Heart left ventricle (tissue), 16 donors: ENCODE measurements at regions not wholly inside any gene's neighbourhood (a gene's known extent, or its start where the extent isn't known, plus 50 kb on each side); places are given as distances from the start of the nearest gene placed in this dataset.

Experiments used
- ATAC-seq, 4 donors: fragments of 200-7000 bp; cut with Tn5 transposase; one replicate each; pipeline ENCODE4 v1.9.1; 2020 to 2022; ENCODE audit warnings: moderate library complexity in 4 of 4, mild to moderate bottlenecking in 3 of 4, moderate number of reproducible peaks in 1 of 4
- DNase-seq, 5 donors: peaks; one replicate each; pipeline ENCODE4 v3.0.0-alpha.2; 2020
- H3K27ac ChIP-seq, 12 donors: fragments of 200-600 bp; sonication (generic) in 4 of 12; one replicate each; pipeline versions ENCODE4 v1.5.0 to v1.8.0; 2016 to 2022; ENCODE audit warnings: mild to moderate bottlenecking in 2 of 12
- H3K27me3 ChIP-seq, 9 donors: fragments of 200-600 bp; sonication (generic) in 2 of 9; one replicate each; pipeline versions ENCODE4 v1.5.1 to v1.8.0; 2016 to 2022; ENCODE audit warnings: mild to moderate bottlenecking in 3 of 9
- H3K36me3 ChIP-seq, 9 donors: fragments of 200-600 bp; sonication (generic) in 2 of 9; one replicate each; pipeline versions ENCODE4 v1.5.0 to v1.8.0; 2018 to 2022; ENCODE audit warnings: mild to moderate bottlenecking in 2 of 9
- H3K4me1 ChIP-seq, 12 donors: fragments of 200-600 bp; sonication (generic) in 4 of 12; one replicate each; pipeline versions ENCODE4 v1.5.0 to v1.8.0; 2016 to 2022; ENCODE audit warnings: mild to moderate bottlenecking in 3 of 12
- H3K4me3 ChIP-seq, 12 donors: fragments of 200-600 bp; sonication (generic) in 4 of 12; one replicate each; pipeline versions ENCODE4 v1.5.0 to v1.8.0; 2017 to 2022; ENCODE audit warnings: mild to moderate bottlenecking in 9 of 12, moderate library complexity in 4 of 12
- H3K9me3 ChIP-seq, 12 donors: fragments of 200-600 bp; sonication (generic) in 4 of 12; one replicate each; pipeline versions ENCODE4 v1.5.0 to v1.8.0; 2016 to 2022; ENCODE audit warnings: mild to moderate bottlenecking in 1 of 12
- POLR2A ChIP-seq, 2 donors: fragments of 450-650 bp; IDR thresholded peaks; one replicate each; pipeline ENCODE4 v1.6.1; 2017; ENCODE audit warnings: antibody characterized with exemption in 2 of 2, mild to moderate bottlenecking in 2 of 2, moderate library complexity in 2 of 2
- WGBS, 4 donors: extraction: QIAGEN DNeasy Blood & Tissue Kit in 2 of 4; methylation state at CpG; one replicate each; pipeline versions ENCODE4 v1.1.5 to v1.1.7; 2013 to 2018; 5-methylcytosine and 5-hydroxymethylcytosine counted together
- intact Hi-C, 10 donors: fragments of 100-400 bp; cut with DNase I; formaldehyde crosslinking; loops; one replicate each; pipeline versions ENCODE4 v1.11.1 to v1.14.2; 2022
- TF ChIP-seq, protein P1 (sequence below), 12 donors: fragments of 200-600 bp; sonication (generic) in 4 of 12; IDR thresholded peaks; one replicate each; pipeline versions ENCODE4 v1.5.0 to v1.8.0; 2018 to 2022; ENCODE audit warnings: antibody characterized with exemption in 12 of 12, mild to moderate bottlenecking in 5 of 12
- donor health status: ischemic (EF 13 %, LVEDD 7.1; RV severe dilation, severe dysfunction).
- donor health status: healthy with polysubstance abuse.
- donor health status: DM: no; HTN: yes; CAD: no.
- donor health status: DM: no; HTN: no; CAD: no.
- donor health status: ischemic (EF 25% LVEDD 6.9; RV normal size, moderate dysfunction).
- donor health status: ischemic (EF 25% LVEDD 5.7; RV mildly dilated, moderate dysfunction).
- donor health status: healthy.
- donor health status: DM: yes; HTN: yes; CAD: no.
- donor health status: ischemic (EF 35%, LVEDD 5.7; RV mildly dilated, moderate dysfunction).
- donor health status: nonischemic (EF 11% LVEDD 7.7; RV severe dilation, severe dysfunction).
- donor health status: DM: yes; HTN: yes; CAD: no.
- donor health status: PGD.
- donor health status: ischemic (EF 29% LVEDD 5.4; RV normal size, mild dysfunction).
- donor health status: nonischemic (EF 23%, LVEDD 6.1; RV moderate dilation, normal function).

DNA sequence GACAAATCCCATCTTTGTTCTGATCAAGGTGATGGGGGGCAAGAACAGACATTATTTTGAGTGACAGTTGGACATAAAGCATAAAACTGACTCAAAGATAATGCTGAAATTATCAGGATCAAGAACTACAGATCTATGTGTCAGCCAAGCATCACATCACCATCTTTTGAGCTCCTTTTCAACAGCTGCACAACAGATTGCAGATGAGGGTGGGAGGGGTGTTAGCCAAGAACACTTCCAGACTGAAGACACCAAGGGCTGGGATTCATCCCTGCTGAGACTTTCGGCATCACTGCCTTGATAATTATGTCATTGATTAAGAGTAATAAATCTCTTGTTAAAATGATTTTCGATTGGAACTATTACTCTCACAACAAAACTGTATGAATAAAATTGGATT, 191.5 kb upstream of the NETO1 start:
- intact Hi-C loops, result no loop called here
- ATAC-seq, result no peak
- WGBS, 4 donors, result 61 to 75% (median 69%) methylated on average over 2 of the region's 2 CpGs
- no peak for TF ChIP-seq POLR2A (IDR thresholded peaks at IDR 0.05)
- TF ChIP-seq, protein P1, sequence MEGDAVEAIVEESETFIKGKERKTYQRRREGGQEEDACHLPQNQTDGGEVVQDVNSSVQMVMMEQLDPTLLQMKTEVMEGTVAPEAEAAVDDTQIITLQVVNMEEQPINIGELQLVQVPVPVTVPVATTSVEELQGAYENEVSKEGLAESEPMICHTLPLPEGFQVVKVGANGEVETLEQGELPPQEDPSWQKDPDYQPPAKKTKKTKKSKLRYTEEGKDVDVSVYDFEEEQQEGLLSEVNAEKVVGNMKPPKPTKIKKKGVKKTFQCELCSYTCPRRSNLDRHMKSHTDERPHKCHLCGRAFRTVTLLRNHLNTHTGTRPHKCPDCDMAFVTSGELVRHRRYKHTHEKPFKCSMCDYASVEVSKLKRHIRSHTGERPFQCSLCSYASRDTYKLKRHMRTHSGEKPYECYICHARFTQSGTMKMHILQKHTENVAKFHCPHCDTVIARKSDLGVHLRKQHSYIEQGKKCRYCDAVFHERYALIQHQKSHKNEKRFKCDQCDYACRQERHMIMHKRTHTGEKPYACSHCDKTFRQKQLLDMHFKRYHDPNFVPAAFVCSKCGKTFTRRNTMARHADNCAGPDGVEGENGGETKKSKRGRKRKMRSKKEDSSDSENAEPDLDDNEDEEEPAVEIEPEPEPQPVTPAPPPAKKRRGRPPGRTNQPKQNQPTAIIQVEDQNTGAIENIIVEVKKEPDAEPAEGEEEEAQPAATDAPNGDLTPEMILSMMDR (IDR thresholded peaks at IDR 0.05), result no peak
- Histone ChIP-seq H3K36me3 (no peaks in the 10 kb centered on the region), H3K4me3 (no peak overlapping the region), H3K27me3 (no peaks in the 10 kb centered on the region), H3K9me3 (no peaks in the 10 kb centered on the region), H3K4me1 (no peaks in the 10 kb centered on the region), H3K27ac (no peak overlapping the region)
- DNase-seq, result no peak

DNA sequence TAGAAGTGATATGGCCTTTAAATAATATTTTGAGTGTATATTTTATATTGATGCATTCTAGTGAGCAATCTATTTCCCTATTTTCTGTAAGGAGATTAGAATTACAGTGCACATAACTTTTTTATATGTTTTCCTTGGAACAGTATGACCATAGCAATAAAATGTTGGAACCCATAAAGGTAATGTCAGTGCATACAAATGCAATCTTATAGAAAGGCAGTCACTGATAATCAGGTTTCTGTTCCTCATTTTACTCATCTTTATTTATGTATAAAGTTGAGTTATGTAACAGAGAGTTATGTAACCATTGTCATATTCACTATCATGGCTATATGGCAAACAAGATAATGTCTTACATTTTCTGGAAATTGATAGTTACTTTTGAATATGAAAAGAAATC, 179.9 kb upstream of the NETO1 start:
- Histone ChIP-seq H3K4me3 (no peak overlapping the region), H3K36me3 (no peaks in the 10 kb centered on the region), H3K9me3 (peaks cover 0 to 22% (median 6%) of the 10 kb centered on the region in 12 donors), H3K27me3 (no peaks in the 10 kb centered on the region), H3K27ac (no peak overlapping the region), H3K4me1 (peaks cover 0 to 4% (median 0%) of the 10 kb centered on the region in 12 donors)
- ATAC-seq, result no peak
- TF ChIP-seq POLR2A (IDR thresholded peaks at IDR 0.05), result no peak
- TF ChIP-seq, protein P1 (IDR thresholded peaks at IDR 0.05), result no peak
- no peak for DNase-seq
- intact Hi-C loops, result loop anchor here in 1 of 10 donors (10.0 kb wide), 1 partner anchor 63 kb away; no protein-coding TSS in a partner anchor

DNA sequence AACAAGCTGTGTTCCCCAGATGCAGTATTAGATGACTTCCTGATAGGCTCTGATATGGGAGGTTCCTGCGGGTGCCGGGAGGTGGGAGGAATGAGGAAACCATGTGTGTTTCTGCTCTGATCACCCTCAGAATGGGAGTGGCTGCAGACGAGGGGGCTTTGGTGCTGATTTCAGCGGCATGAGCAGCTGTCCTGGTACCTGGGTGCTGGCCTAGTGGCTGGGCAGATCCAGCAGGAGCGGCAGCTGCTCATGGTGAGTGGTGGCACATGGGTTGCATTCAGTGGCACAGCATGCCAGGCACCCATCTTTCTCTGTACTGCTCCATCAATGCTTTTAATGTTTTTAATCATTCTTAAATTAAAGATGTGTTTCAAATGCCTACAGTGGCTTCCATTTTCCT, 177.2 kb upstream of the NETO1 start:
- no peak for TF ChIP-seq POLR2A (IDR thresholded peaks at IDR 0.05)
- TF ChIP-seq, protein P1 (IDR thresholded peaks at IDR 0.05), result no peak
- peaks cover 0 to 16% (median 2%) of the 10 kb centered on the region in 12 donors for H3K9me3 ChIP-seq
- H3K4me1 ChIP-seq, result peaks cover 0 to 4% (median 0%) of the 10 kb centered on the region in 12 donors
- intact Hi-C loops, result loop anchor here in 1 of 10 donors (10.0 kb wide), 1 partner anchor 60 kb away; no protein-coding TSS in a partner anchor
- no peak overlapping the region for H3K4me3 ChIP-seq
- H3K27me3 ChIP-seq, result no peaks in the 10 kb centered on the region
- no peak for DNase-seq
- WGBS, 4 donors, result 60 to 74% (median 69%) methylated on average over 4 to 5 of the region's 5 CpGs
- H3K36me3 ChIP-seq, result no peaks in the 10 kb centered on the region
- ATAC-seq, result no peak
- no peak overlapping the region for H3K27ac ChIP-seq

DNA sequence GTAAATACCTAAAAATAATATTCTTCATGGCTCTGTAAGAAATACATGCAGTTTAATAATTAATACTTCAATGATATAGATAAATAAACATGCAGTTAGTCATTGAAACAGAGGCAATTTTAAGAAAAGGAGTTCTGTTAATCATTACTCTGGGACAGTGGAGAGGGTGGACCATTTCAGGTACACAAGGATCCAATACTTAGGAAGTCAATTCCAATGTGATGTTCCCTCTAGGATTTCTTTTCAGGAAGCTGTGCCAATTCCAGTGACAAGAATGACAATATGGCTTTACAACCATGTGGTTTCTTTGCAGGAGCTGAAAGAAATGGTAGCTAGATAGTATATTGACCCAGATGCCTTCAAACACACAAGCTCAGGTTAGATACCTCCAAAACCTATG, 175.8 kb upstream of the NETO1 start:
- H3K27ac ChIP-seq, result no peak overlapping the region
- intact Hi-C loops, result loop anchor here in 1 of 10 donors (10.0 kb wide), 1 partner anchor 59 kb away; no protein-coding TSS in a partner anchor
- H3K9me3 ChIP-seq, result peaks cover 0 to 1% (median 0%) of the 10 kb centered on the region in 12 donors
- TF ChIP-seq, protein P1 (IDR thresholded peaks at IDR 0.05), result no peak
- no peak for TF ChIP-seq POLR2A (IDR thresholded peaks at IDR 0.05)
- H3K4me3 ChIP-seq, result no peak overlapping the region
- ATAC-seq (no peak), DNase-seq (no peak)
- H3K27me3 ChIP-seq, result no peaks in the 10 kb centered on the region
- H3K4me1 ChIP-seq, result peaks cover 0 to 4% (median 0%) of the 10 kb centered on the region in 12 donors
- no peaks in the 10 kb centered on the region for H3K36me3 ChIP-seq
